HEK293T (cell line): ENCODE measurements at regions not wholly inside any gene's neighbourhood (a gene's known extent, or its start where the extent isn't known, plus 50 kb on each side); places are given as distances from the start of the nearest gene placed in this dataset.

Experiments
- HDGF ChIP-seq: fragments of 450-650 bp; IDR thresholded peaks from 2 replicates; pipeline ENCODE4 v1.6.1; 2017; ENCODE audit warnings: antibody characterized with exemption, borderline replicate concordance
- ZNF384 ChIP-seq: fragments of 450-650 bp; IDR thresholded peaks from 2 replicates; pipeline ENCODE4 v1.6.1; 2016

DNA sequence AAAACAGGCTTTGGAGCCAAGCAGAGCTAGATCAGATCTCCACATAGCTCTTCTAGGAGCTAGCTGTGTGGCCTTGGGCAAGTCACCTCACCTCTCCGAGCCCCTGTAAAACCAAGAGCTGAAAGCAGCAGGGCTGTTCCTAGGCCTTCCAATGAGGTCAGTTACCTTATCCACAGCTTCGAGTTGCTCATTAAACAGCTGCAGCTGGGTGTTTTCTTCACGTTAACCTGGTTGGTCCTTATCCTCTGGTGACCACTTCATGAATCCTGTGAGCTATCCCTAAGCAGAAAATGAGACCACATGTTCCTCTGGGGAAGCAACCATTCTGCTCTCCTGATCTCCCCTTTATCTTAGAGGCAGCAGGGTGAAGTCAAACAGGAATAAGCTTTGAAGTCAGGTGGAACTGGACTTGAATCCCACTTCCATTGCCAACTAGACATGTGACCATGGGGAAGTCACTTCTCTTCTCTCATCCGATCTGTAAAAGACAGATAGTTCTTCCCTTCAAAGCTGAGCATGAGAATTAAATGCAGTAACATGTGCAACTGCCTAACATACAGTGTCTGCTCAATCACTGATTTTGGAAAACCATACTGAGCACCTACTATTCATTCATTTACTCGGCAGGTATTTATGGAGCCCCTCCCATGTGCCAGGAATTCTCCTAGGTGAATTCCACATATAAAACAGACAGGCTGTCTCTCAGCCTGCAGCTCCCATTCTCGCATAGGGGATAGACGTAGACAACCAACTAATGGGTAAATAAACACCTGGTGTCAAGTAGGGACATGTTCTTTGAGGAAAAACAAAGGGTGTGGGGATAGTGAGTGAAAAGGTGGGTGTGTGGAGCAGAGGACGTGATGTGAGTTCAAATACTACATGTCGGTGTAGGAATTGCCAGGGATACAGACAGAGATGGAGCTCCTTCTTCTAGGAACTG is 111.7 kb upstream of the BOD1 start:
- TF ChIP-seq HDGF, result no peak
- TF ChIP-seq ZNF384, result no peak
